22Rv1 (cell line): ENCODE measurements at regions not wholly inside any gene's neighbourhood (a gene's known extent, or its start where the extent isn't known, plus 50 kb on each side); places are given as distances from the start of the nearest gene placed in this dataset.

ENCODE experiments used
- ZFX ChIP-seq: fragments of 450-650 bp; IDR thresholded peaks from 2 replicates; pipeline ENCODE4 v1.6.1; 2017; ENCODE audit warnings: antibody characterized with exemption, borderline replicate concordance
- TF ChIP-seq, protein P1 (sequence below): fragments of 450-650 bp; IDR thresholded peaks from 2 replicates; pipeline ENCODE4 v1.5.1; 2017; ENCODE audit warnings: mild to moderate bottlenecking

DNA sequence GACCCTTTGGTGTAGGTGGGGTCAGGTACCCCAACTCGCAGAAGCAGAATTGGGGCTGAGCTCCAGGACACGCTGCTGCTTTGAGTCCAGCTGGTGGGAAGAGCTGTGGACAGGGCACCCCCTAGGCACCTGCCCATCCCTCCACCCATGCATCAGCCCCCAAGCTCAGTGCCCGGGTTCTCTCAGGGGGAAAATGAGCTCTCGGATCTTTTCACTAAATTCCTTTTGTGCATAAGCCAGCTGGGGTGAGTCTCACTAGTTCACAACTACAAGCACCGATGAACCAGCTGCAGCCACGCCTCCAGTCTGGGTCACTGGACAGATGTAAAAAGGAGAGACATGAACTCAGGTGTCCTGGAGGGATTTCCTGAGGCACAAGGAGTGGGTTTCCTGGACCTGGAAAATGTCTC, 286.8 kb downstream of the CRLF2 start:
- TF ChIP-seq, protein P1, sequence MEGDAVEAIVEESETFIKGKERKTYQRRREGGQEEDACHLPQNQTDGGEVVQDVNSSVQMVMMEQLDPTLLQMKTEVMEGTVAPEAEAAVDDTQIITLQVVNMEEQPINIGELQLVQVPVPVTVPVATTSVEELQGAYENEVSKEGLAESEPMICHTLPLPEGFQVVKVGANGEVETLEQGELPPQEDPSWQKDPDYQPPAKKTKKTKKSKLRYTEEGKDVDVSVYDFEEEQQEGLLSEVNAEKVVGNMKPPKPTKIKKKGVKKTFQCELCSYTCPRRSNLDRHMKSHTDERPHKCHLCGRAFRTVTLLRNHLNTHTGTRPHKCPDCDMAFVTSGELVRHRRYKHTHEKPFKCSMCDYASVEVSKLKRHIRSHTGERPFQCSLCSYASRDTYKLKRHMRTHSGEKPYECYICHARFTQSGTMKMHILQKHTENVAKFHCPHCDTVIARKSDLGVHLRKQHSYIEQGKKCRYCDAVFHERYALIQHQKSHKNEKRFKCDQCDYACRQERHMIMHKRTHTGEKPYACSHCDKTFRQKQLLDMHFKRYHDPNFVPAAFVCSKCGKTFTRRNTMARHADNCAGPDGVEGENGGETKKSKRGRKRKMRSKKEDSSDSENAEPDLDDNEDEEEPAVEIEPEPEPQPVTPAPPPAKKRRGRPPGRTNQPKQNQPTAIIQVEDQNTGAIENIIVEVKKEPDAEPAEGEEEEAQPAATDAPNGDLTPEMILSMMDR = no peak
- no peak for TF ChIP-seq ZFX
